ENCODE measurements at regions not wholly inside any gene's neighbourhood (a gene's known extent, or its start where the extent isn't known, plus 50 kb on each side); places are given as distances from the start of the nearest gene placed in this dataset.

GRCh38 chr4:175424111-175424510, 388.0 kb downstream of the GPM6A start:
- no peak overlapping the region for H3K27ac ChIP-seq (ENCODE audit: control insufficient read depth, insufficient read depth, low read length)
- FAIRE-seq: no peak
- peaks cover 2% of the 10 kb centered on the region for H3K9me3 ChIP-seq (ENCODE audit: control insufficient read depth, low read depth, low read length)
- H3K9ac ChIP-seq (ENCODE audit: control insufficient read depth, extremely low read depth, insufficient read depth, low read length): no peak overlapping the region
- no peaks in the 10 kb centered on the region for H3K4me1 ChIP-seq (ENCODE audit: control insufficient read depth, extremely low read depth, insufficient read depth, low read length)
- H3K79me2 ChIP-seq (ENCODE audit: control insufficient read depth, insufficient read depth, low read length): no peaks in the 10 kb centered on the region
- no peaks in the 10 kb centered on the region for H3K27me3 ChIP-seq (ENCODE audit: control insufficient read depth, extremely low read depth, insufficient read depth, low read length)
- H4K20me1 ChIP-seq (ENCODE audit: control insufficient read depth, extremely low read depth, insufficient read depth, low read length): no peaks in the 10 kb centered on the region
- no peak overlapping the region for H3K4me3 ChIP-seq (ENCODE audit: control insufficient read depth in 2 of 3, extremely low read depth in 1 of 3, insufficient read depth in 2 of 3, low read depth in 1 of 3, low read length in 3 of 3)
- H3K4me2 ChIP-seq (ENCODE audit: control insufficient read depth, extremely low read depth, insufficient read depth, low read depth, low read length): no peak overlapping the region
- H2AFZ ChIP-seq (ENCODE audit: control insufficient read depth, low read length): no peak overlapping the region
- no peaks in the 10 kb centered on the region for H3K36me3 ChIP-seq (ENCODE audit: control insufficient read depth in 2 of 2, extremely low read depth in 1 of 2, insufficient read depth in 2 of 2, low read length in 2 of 2)
- TF ChIP-seq EZH2 (IDR thresholded peaks at IDR 0.05; ENCODE audit: low read length): no peak
- no peak for TF ChIP-seq CTCF (optimal IDR thresholded peaks at IDR 0.05 in 1 of 3, IDR thresholded peaks at IDR 0.05 in 1 of 3, conservative IDR thresholded peaks at IDR 0.05 in 1 of 3; ENCODE audit: extremely low read depth in 1 of 3, insufficient read depth in 2 of 3, low read length in 3 of 3)
- H3K9me1 ChIP-seq (ENCODE audit: control insufficient read depth, extremely low read depth, insufficient read depth, low read length): no peaks in the 10 kb centered on the region
- DNase-seq (ENCODE audit: low read depth, low spot score): no peak
- dilution Hi-C loops (cut with MboI; ENCODE audit: extremely low pct_ligation_motif_present, low sequenced_read_pairs): no loop called here

GRCh38 chr4:175427751-175428150, 384.3 kb downstream of the GPM6A start:
- H3K4me2 ChIP-seq (ENCODE audit: control insufficient read depth, extremely low read depth, insufficient read depth, low read depth, low read length): no peak overlapping the region
- dilution Hi-C loops (cut with MboI; ENCODE audit: extremely low pct_ligation_motif_present, low sequenced_read_pairs): no loop called here
- TF ChIP-seq EZH2 (IDR thresholded peaks at IDR 0.05; ENCODE audit: low read length) (no peak), CTCF (optimal IDR thresholded peaks at IDR 0.05 in 1 of 3, IDR thresholded peaks at IDR 0.05 in 1 of 3, conservative IDR thresholded peaks at IDR 0.05 in 1 of 3; ENCODE audit: extremely low read depth in 1 of 3, insufficient read depth in 2 of 3, low read length in 3 of 3) (no peak)
- no peaks in the 10 kb centered on the region for H3K79me2 ChIP-seq (ENCODE audit: control insufficient read depth, insufficient read depth, low read length)
- no peak overlapping the region for H2AFZ ChIP-seq (ENCODE audit: control insufficient read depth, low read length)
- H3K4me3 ChIP-seq (ENCODE audit: control insufficient read depth in 2 of 3, extremely low read depth in 1 of 3, insufficient read depth in 2 of 3, low read depth in 1 of 3, low read length in 3 of 3): no peak overlapping the region
- no peak overlapping the region for H3K27ac ChIP-seq (ENCODE audit: control insufficient read depth, insufficient read depth, low read length)
- no peaks in the 10 kb centered on the region for H4K20me1 ChIP-seq (ENCODE audit: control insufficient read depth, extremely low read depth, insufficient read depth, low read length)
- H3K9me1 ChIP-seq (ENCODE audit: control insufficient read depth, extremely low read depth, insufficient read depth, low read length): no peaks in the 10 kb centered on the region
- no peaks in the 10 kb centered on the region for H3K4me1 ChIP-seq (ENCODE audit: control insufficient read depth, extremely low read depth, insufficient read depth, low read length)
- H3K9ac ChIP-seq (ENCODE audit: control insufficient read depth, extremely low read depth, insufficient read depth, low read length): no peak overlapping the region
- H3K27me3 ChIP-seq (ENCODE audit: control insufficient read depth, extremely low read depth, insufficient read depth, low read length): no peaks in the 10 kb centered on the region
- DNase-seq (ENCODE audit: low read depth, low spot score): no peak
- FAIRE-seq: no peak
- no peaks in the 10 kb centered on the region for H3K36me3 ChIP-seq (ENCODE audit: control insufficient read depth in 2 of 2, extremely low read depth in 1 of 2, insufficient read depth in 2 of 2, low read length in 2 of 2)
- peaks cover 2% of the 10 kb centered on the region for H3K9me3 ChIP-seq (ENCODE audit: control insufficient read depth, low read depth, low read length)

Measured in keratinocyte (primary cell).